ENCODE measurements at regions not wholly inside any gene's neighbourhood (a gene's known extent, or its start where the extent isn't known, plus 50 kb on each side); places are given as distances from the start of the nearest gene placed in this dataset.

DNA sequence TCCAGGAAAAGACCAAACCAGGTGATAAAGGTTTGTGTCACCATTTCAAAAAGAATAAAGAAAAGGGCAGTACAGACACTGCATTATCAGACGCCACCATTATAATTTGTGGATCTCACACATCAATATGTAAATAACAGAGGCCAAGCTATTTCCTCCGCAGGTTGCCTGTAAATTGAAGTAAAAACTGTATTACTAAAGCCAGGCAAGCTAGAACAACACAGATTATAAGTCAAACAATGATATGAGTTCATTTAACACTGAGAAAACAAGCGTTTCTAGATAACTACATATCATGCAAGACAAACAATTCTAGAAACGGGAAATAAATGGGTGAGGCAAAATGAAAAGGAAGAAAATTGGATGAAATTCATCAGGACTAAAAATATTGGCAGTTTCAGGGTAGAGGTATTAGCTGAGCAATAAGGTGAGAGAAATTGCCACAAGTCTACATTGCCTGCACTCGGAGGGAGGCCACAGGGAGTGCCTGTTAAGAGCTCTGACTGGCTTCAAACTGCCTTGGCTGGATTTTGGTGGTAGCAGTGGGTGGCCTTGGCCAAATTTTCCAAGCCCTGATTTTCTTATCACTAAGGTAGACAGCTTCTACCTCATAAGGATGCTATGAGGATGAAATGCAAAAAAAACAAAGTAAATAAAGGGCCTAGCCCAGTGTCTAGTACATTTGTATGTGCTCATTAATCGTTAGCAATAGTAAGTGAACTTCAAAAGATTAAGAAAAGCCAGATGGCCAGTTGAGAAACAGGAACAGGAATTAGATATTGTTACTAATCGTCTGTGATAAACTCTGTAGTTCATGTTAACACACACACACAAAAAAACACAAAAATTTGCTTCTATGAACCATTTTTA lies 240.0 kb upstream of the NFE2L3 start:
- Mint-ChIP-seq H3K36me3 (ENCODE audit: low read depth) (no peaks in the 10 kb centered on the region), H3K27ac (no peak overlapping the region), H3K9me3 (no peaks in the 10 kb centered on the region), H3K4me1 (ENCODE audit: low read depth) (peaks cover 3% of the 10 kb centered on the region), H3K4me3 (no peak overlapping the region), H3K27me3 (ENCODE audit: low read depth) (peaks cover 6% of the 10 kb centered on the region)
- DNase-seq = no peak
- intact Hi-C loops (cut with micrococcal nuclease) = no loop called here
- CTCF ChIA-PET = interaction anchor here (0.7 kb wide), 1 partner anchor 150 kb away, joined by 7 read pairs; no protein-coding TSS in a partner anchor

DNA sequence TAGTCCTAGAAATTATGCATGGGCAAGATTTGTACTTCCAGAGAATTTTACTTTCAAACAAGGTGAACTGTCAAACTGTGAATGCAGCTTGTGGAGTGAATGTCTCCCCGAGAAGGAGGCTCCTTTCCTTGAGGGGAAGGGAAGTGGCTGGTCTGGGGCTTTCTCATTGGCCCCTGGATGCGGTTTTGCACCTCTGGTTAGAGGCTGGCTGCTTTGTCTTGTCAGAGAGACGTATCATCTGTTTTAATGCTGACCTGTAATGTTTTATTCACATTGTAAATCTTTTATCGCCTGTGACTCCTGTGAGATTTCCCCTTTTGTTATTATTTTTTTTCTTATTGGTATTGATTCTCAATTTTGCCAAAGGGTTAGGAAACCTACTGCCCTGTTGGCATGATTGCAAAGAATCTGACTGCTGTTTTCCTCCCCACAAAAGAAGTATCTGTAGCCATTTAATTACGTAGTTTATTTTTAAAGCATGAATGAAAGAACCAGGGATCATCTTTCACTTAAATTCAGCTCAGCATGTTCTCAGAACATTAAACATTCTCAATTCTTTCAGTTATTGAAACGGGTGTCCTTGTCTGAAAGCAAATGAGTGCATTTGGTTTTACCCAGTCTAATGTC lies 238.3 kb upstream of the NFE2L3 start:
- Mint-ChIP-seq H3K4me3 (no peak overlapping the region), H3K27ac (no peak overlapping the region), H3K36me3 (ENCODE audit: low read depth) (peaks cover 2% of the 10 kb centered on the region), H3K9me3 (peaks cover 9% of the 10 kb centered on the region), H3K27me3 (ENCODE audit: low read depth) (peaks cover 8% of the 10 kb centered on the region), H3K4me1 (ENCODE audit: low read depth) (no peaks in the 10 kb centered on the region)
- CTCF ChIA-PET = no interaction called here
- DNase-seq = no peak
- intact Hi-C loops (cut with micrococcal nuclease) = no loop called here

DNA sequence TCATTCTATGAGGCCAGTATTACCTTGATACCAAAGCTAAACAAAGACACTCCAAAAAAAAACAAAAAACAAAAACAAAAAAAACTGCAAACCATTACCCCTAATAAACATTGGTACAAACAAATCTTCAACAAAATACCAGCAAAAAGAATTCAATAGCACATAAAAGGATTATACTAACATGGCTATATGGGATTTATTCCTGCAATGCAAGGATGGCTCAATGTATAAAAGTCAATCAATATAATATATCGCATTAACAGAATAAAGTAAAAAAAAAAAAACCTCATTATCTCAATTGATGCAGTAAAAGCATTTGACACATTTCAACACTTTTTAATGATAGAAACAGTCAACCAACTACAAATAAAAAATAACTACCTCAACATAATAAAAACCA lies 233.3 kb upstream of the NFE2L3 start:
- CTCF ChIA-PET = interaction anchor here (0.6 to 1.2 kb wide), 5 partner anchors 22 to 829 kb away, joined by 3 to 4 read pairs (median 3); no protein-coding TSS in a partner anchor
- Mint-ChIP-seq H3K4me3 (no peak overlapping the region), H3K9me3 (peaks cover 9% of the 10 kb centered on the region), H3K4me1 (ENCODE audit: low read depth) (no peaks in the 10 kb centered on the region), H3K27ac (no peak overlapping the region), H3K27me3 (ENCODE audit: low read depth) (peaks cover 6% of the 10 kb centered on the region), H3K36me3 (ENCODE audit: low read depth) (peaks cover 2% of the 10 kb centered on the region)
- intact Hi-C loops (cut with micrococcal nuclease) = no loop called here
- DNase-seq = no peak

DNA sequence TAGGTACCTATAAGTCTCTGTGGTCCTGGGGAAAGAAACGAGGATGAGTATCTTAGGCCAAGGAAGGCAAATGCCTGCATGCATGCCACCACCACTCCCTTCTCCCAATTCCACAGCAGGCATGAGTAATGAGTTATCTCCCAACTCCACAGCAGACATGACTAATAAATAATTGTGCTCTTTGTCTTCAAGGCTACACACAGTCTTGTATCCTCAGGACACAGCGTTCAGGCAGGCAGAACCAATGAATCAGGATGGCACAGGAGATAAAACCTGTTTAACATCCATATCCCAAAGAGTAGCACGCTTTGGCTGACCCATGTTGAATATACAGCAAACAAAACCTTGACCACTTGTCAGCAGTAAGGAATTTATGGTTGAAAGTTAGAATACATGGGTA lies 229.7 kb upstream of the NFE2L3 start:
- Mint-ChIP-seq H3K4me3 (no peak overlapping the region), H3K27me3 (ENCODE audit: low read depth) (peaks cover 3% of the 10 kb centered on the region), H3K9me3 (peaks cover 9% of the 10 kb centered on the region), H3K4me1 (ENCODE audit: low read depth) (no peaks in the 10 kb centered on the region), H3K36me3 (ENCODE audit: low read depth) (peaks cover 2% of the 10 kb centered on the region), H3K27ac (no peak overlapping the region)
- DNase-seq = no peak
- intact Hi-C loops (cut with micrococcal nuclease) = no loop called here
- CTCF ChIA-PET = interaction anchor here (0.5 to 0.9 kb wide), 2 partner anchors 12 to 480 kb away, joined by 3 to 4 read pairs; no protein-coding TSS in a partner anchor

DNA sequence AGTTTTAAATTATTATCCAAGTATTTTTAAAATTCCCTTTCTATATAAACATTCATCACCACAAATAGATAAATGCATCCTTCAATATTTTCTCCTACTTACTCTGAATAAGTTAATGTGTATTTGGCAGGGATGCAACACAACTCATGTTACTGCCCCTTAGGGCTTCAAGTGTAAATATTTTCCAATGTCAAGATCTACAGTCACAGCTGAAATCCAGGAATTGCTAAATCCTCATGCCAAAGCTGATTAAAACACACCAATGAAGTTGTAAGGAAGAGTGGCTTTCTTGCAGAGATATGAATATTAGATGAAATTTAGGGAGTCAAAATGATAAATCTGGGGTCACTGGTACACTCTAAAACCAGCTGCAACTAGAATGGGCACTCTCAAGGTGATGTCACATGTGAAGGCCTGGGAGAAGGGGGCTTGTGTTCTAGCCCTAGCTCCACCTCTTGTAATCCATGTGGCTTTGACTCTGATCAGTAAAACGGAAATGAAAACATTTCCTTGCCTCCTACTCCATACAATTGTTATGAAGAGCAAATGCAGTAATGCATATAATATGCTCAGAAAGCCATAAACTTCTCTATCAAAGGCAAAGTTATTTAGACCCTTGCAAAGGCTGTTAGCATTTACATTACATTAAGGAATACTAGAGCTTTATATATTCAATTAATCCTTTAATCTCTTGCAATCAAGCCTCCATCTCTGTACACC lies 228.1 kb upstream of the NFE2L3 start:
- no peaks in the 10 kb centered on the region for H3K36me3 Mint-ChIP-seq (ENCODE audit: low read depth)
- intact Hi-C loops (cut with micrococcal nuclease) = no loop called here
- DNase-seq = no peak
- peaks cover 3% of the 10 kb centered on the region for H3K27me3 Mint-ChIP-seq (ENCODE audit: low read depth)
- no peak overlapping the region for H3K4me3 Mint-ChIP-seq
- CTCF ChIA-PET = no interaction called here
- H3K9me3 Mint-ChIP-seq = no peaks in the 10 kb centered on the region
- no peaks in the 10 kb centered on the region for H3K4me1 Mint-ChIP-seq (ENCODE audit: low read depth)
- H3K27ac Mint-ChIP-seq = no peak overlapping the region

DNA sequence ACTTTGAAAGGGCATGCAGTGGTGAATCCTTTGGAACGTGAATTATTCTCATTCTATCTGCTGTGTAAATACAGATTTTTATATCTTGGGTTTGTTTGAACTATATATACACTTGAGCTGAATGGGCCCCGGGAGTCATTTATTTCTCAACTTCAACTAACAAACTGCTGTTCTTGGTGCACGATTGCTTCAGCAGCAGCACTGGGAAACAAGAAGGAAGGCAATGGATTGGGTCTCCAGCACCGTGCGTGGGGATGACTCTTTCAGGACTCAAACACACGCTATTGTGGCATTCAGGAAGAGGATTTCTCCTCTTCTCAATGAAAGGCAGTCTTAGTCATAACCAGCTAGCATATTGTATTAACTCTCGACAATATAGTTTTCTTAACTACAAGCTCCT lies 226.0 kb upstream of the NFE2L3 start:
- peaks cover 5% of the 10 kb centered on the region for H3K27me3 Mint-ChIP-seq (ENCODE audit: low read depth)
- no peak overlapping the region for H3K27ac Mint-ChIP-seq
- intact Hi-C loops (cut with micrococcal nuclease) = no loop called here
- no peaks in the 10 kb centered on the region for H3K9me3 Mint-ChIP-seq
- CTCF ChIA-PET = no interaction called here
- no peaks in the 10 kb centered on the region for H3K4me1 Mint-ChIP-seq (ENCODE audit: low read depth)
- no peak for DNase-seq
- H3K36me3 Mint-ChIP-seq (ENCODE audit: low read depth) = no peaks in the 10 kb centered on the region
- no peak overlapping the region for H3K4me3 Mint-ChIP-seq

DNA sequence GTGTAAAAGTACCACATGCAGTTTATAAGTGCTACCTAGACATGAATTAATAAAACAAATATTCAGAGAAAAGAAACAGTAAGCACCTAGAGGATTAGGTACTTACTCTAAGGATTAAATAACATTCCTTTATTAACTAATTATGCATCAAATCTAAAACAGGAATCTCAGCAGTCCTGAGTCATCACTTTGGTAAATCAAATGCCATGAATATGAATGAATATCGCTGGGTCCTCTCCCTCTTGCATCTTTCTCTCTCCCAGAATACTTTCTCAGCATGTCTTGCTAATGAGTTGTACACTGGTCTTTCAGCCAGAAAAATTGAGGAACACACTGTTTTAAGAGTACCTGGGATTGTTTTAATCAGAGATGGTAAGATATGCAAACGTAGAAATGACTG lies 225.5 kb upstream of the NFE2L3 start:
- Mint-ChIP-seq H3K27ac (no peak overlapping the region), H3K9me3 (no peaks in the 10 kb centered on the region), H3K4me3 (no peak overlapping the region), H3K27me3 (ENCODE audit: low read depth) (peaks cover 5% of the 10 kb centered on the region), H3K36me3 (ENCODE audit: low read depth) (no peaks in the 10 kb centered on the region), H3K4me1 (ENCODE audit: low read depth) (no peaks in the 10 kb centered on the region)
- DNase-seq = no peak
- intact Hi-C loops (cut with micrococcal nuclease) = no loop called here
- CTCF ChIA-PET = interaction anchor here (0.5 to 0.6 kb wide), 2 partner anchors 11 to 1252 kb away, joined by 3 to 4 read pairs; no protein-coding TSS in a partner anchor

DNA sequence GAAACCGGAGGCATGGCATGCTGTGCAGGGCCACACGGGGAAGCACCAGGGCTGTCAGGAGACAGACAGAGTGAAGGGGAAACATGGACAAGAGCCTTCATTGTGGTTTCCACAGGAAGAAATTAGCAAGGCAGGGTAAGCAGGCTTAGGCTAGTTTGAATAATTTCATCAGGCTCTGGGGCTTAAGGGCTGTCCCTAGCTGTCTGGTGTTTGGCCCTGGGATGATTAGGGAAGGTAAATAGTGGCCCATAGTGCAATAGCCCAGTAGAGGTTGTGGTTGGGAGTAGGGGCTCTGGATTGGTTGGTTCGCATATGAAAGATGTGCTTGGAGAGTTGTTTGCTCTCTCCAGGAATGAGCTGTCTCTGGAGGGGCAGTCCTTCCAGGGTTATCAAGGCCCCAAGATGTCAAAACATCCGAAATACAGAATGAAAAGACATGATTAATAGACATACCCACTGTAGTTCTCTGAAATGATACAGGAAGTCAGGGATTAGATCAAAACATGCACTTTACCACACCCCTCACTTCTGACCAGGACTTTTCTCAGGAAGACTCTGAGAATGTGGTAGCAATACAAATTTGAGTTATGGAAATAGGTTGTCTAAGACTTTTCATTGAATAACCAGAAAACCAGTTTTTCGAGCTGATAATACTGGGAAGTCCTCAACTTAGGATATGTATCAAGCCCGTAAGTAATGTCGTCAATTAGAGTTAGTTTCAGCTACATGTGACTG lies 224.9 kb upstream of the NFE2L3 start:
- H3K36me3 Mint-ChIP-seq (ENCODE audit: low read depth) = no peaks in the 10 kb centered on the region
- H3K9me3 Mint-ChIP-seq = no peaks in the 10 kb centered on the region
- no peak overlapping the region for H3K27ac Mint-ChIP-seq
- CTCF ChIA-PET = interaction anchor here (0.5 to 0.6 kb wide), 3 partner anchors 11 to 1252 kb away, joined by 3 to 4 read pairs (median 4); no protein-coding TSS in a partner anchor
- no peak overlapping the region for H3K4me3 Mint-ChIP-seq
- no peaks in the 10 kb centered on the region for H3K4me1 Mint-ChIP-seq (ENCODE audit: low read depth)
- peaks cover 5% of the 10 kb centered on the region for H3K27me3 Mint-ChIP-seq (ENCODE audit: low read depth)
- DNase-seq = no peak
- intact Hi-C loops (cut with micrococcal nuclease) = no loop called here

DNA sequence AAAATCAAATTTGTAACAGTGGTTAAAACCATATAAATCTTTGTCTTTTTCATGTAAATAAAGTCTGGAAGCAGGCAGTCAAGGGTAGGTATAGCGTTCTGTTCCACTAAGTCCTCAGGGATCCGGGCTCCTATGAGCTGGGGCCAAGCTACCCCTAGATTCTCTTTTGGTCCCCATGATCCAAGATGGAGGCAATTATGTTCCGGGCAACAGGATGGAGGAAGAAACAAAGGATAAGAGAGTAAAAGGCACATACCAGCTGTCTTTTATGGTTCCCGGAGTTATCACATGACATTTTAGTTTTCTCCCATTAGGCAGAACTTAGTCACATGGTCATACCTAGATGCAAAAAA lies 224.4 kb upstream of the NFE2L3 start:
- intact Hi-C loops (cut with micrococcal nuclease) = no loop called here
- no peaks in the 10 kb centered on the region for H3K36me3 Mint-ChIP-seq (ENCODE audit: low read depth)
- no peaks in the 10 kb centered on the region for H3K4me1 Mint-ChIP-seq (ENCODE audit: low read depth)
- H3K27me3 Mint-ChIP-seq (ENCODE audit: low read depth) = peaks cover 5% of the 10 kb centered on the region
- H3K27ac Mint-ChIP-seq = no peak overlapping the region
- CTCF ChIA-PET = interaction anchor here (0.6 kb wide), 1 partner anchor 136 kb away, joined by 4 read pairs; no protein-coding TSS in a partner anchor
- H3K4me3 Mint-ChIP-seq = no peak overlapping the region
- no peak for DNase-seq
- H3K9me3 Mint-ChIP-seq = no peaks in the 10 kb centered on the region

DNA sequence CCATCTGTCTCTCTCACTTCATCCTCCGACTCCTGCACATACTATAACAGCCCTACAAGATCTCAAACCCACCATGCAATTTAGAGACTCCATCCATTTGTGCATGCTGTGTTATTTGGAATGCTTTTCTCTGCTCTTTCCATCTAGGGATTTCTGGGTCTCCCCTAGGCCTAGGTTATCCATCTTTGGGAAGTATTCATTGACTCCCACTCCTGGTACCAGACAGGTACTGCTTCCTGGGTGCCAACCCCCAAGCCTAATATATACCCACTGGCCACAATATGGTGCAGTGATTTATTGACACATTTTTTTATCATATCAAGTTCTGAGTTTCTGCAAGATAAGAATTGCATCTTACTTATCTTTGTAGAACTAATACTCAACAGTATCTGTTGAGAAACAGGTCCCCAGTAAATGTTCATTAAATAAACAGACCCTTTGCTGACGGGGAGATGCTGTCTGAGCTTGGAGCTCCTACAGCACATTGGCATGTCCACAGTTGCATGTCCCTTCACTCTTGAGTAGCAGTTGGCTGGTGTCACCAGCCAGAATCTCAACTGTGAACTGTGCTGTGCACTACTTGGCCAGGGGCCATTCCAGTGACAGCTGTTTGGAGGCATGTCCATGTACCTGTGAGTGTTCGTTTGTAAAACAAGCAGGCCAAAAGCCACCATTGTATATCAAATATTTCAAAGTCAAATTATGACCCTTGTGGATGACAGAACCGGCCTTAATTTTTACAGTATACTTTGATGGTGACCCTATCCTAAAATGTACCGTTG lies 223.3 kb upstream of the NFE2L3 start:
- no peak for DNase-seq
- Mint-ChIP-seq H3K4me1 (ENCODE audit: low read depth) (no peaks in the 10 kb centered on the region), H3K27me3 (ENCODE audit: low read depth) (peaks cover 5% of the 10 kb centered on the region), H3K4me3 (no peak overlapping the region), H3K36me3 (ENCODE audit: low read depth) (no peaks in the 10 kb centered on the region), H3K9me3 (peaks cover 11% of the 10 kb centered on the region), H3K27ac (no peak overlapping the region)
- CTCF ChIA-PET = no interaction called here
- intact Hi-C loops (cut with micrococcal nuclease) = no loop called here

DNA sequence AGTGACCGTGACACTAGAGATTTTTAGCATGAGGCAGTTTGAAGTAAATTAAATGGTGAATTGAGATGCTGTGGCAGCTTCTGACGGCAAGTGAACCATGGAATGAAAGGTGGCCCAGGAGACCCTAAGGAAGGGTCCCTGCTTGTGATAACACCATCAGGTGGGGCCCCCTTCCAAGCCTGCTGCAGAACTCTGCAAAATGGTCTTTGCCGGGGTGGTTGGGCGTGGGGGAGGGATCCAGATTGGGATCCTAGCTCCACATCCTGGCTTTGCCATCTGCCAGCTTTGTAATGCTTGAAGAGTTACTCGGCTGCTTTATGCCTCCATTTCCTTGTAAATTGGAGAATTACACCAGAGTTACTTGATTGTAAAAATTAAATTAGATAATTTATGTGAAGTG lies 222.6 kb upstream of the NFE2L3 start:
- CTCF ChIA-PET = no interaction called here
- Mint-ChIP-seq H3K27ac (no peak overlapping the region), H3K9me3 (peaks cover 18% of the 10 kb centered on the region), H3K27me3 (ENCODE audit: low read depth) (peaks cover 9% of the 10 kb centered on the region), H3K4me3 (no peak overlapping the region), H3K36me3 (ENCODE audit: low read depth) (peaks cover 2% of the 10 kb centered on the region), H3K4me1 (ENCODE audit: low read depth) (no peaks in the 10 kb centered on the region)
- no peak for DNase-seq
- intact Hi-C loops (cut with micrococcal nuclease) = no loop called here

Measured in activated naive CD4-positive, alpha-beta T cell treated with anti-CD3 and anti-CD28 coated beads for 36 hours (primary cell).